SK-MEL-5 (cell line): ENCODE measurements at regions not wholly inside any gene's neighbourhood (a gene's known extent, or its start where the extent isn't known, plus 50 kb on each side); places are given as distances from the start of the nearest gene placed in this dataset.

Experiments
- DNase-seq: peaks from one replicate; pipeline ENCODE4 v3.0.0-alpha.2; 2016; ENCODE audit warnings: low read depth, low spot score
- in situ Hi-C: cut with HindIII; loops from 2 replicates; pipeline ENCODE4 v1.10.0; 2016; ENCODE audit warnings: low sequenced_read_pairs, high pct_unique_total_duplicates, low pct_unique_long_range_greater_than_20kb

DNA sequence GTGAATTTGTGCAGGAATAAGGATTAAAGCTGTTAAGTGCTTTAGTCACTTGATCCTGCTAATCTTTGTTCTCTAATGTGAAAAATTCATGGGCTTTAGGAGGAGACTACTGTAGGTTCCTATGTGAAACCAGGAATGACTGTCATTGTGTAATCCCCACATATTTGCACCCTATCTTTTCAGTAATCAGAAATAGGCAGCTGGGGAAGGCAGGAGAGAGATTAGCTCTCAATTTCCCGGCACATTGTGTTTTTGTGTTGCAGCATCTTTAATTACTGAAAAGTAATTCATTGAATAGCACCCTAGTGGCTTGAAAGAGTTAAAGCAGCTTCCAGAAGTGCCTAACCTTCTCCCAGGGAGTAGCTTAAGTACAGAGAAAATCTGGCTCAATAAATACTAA, 282.9 kb downstream of the OLFM4 start:
- in situ Hi-C loops, result no loop called here
- no peak for DNase-seq

DNA sequence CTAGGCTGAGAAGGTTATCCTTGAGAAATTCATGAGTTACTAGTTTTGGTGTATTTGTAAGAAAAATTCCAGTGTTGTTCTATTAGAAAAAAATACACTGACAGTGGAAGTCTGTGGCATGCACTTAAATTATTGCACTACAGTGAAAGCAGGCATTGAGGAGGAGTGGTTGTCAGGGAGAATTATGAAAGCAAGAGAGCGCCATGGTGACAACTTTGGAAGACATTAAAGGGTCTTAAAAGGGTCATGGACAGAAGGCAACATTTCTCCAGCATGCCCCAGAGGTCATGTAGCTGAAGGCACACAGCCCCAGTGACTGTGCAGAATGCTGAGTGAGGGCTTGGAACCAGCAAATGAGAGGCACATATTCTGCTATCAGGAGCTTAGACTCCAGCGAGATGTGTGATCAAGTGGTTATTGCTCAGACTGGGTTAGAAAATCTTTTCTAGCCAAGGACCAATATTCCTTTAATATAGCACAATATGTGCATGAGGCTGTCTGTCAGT, 292.7 kb downstream of the OLFM4 start:
- no peak for DNase-seq
- in situ Hi-C loops, result no loop called here

DNA sequence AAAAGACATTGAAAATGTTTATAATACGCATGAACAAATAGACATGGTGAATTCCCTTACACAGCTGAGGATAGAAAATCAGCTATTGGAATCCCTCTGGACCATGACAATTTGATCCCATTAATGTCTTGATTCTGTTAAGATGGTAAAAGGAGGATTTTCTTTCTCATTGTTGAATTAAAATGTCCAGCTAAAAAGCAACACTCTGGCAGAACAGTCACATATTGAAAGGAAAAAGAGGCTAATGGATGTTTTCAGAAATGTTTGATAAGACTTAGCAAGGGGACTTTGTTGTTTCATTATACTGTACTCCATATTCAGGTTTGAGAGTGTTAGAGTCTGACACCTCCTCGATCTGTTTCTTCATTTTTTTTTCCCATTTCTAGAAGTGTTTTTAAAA, 296.0 kb downstream of the OLFM4 start:
- DNase-seq, result no peak
- in situ Hi-C loops, result no loop called here

GRCh38 chr13:53326716-53327115, 298.1 kb downstream of the OLFM4 start:
- no peak for DNase-seq
- in situ Hi-C loops, result no loop called here

- no peak for DNase-seq
- in situ Hi-C loops, result no loop called here
These were observed 299.2 kb downstream of the OLFM4 start for GRCh38 chr13:53327680-53328315.

GRCh38 chr13:53336441-53337160, 308.0 kb downstream of the OLFM4 start:
- in situ Hi-C loops, result no loop called here
- no peak for DNase-seq

DNA sequence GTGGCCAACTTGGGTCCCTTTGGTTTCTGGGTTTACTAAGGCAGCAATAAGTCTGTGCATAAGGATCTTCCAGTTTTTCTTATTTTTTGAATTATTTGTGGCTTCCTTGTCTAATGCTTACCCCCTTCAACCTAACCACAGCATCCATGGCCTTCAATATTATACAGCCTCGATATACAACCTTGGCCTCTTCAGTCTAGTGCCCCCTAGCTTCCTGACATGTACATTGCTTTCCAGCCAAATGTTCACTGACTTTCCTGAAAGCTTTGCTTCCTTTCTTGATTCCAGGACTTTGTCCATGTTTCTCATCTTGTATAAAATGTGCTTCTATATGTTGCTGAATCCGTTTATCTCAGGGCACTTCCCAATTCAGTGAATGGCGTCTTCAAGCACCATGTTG, 310.1 kb downstream of the OLFM4 start:
- no peak for DNase-seq
- in situ Hi-C loops, result no loop called here

DNA sequence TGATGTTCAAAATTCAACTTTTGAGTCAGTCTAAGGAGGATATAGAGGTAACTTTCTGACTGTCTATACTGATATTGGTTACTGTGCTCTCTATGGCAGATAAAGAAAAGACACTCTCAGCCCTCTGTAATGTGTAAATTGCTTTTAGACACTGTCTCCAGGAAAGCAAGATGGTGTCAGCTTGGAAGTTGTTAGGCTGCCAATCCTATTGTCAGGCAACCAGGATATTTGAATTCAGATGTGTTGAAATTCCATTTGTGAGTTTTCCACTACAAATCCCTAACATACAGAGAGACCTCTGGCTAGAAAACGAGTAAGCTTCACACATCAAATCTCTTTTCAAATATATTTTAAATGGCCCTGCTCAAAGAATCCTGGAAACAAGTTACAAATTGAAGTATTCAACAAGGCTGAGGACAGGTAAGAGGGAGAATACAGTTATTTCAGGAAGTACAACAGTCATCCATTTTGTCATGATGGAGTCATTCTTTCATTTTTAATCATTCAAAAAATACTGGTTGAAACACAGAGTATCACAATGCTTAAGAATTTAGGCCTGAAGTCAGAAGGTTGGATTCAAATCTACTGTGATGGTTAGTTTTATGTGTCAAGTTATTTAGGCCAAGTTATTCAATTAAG, 312.0 kb downstream of the OLFM4 start:
- DNase-seq, result no peak
- in situ Hi-C loops, result no loop called here

- in situ Hi-C loops, result no loop called here
These were observed 312.5 kb downstream of the OLFM4 start for GRCh38 chr13:53341144-53341510.

DNA sequence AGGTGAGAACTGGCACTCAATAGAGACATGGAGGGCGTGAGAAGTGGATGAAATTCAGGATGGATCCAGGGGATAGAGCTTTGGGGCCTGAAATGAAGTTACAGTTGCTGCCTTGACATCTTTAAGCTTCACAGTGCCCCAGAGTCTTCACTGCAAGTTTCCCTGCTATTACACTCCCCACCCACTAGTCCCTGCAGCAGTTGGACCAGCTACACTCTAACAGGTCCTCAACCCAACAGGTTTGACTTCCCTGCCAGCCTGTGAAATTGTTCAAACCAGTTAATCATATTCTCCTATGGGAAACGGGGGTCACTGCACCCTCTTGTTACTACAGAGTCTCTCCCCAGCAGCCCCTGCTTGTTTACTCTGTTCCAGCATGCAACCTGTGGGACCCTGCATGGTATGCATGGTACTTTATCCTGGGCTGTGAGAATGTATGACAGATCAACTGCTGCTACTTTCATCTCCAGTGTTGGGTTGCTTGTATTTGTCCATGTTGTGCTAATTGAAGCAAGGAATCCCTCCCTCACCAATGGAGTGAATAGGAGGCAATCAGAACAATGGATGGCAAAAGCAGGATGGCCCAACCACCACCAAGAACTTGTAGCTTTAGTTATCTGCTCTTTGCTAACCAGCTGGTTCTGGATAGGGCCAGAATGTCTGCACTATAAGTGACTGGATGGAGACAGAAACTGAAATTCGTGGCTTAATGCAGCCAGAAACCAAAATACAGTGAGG, 314.2 kb downstream of the OLFM4 start:
- in situ Hi-C loops, result no loop called here
- no peak for DNase-seq

More at GRCh38 chr13:53341144-53341510, 312.5 kb downstream of the OLFM4 start:
- no peak for DNase-seq

GRCh38 chr13:53343361-53343744, 314.7 kb downstream of the OLFM4 start:
- in situ Hi-C loops, result no loop called here
- DNase-seq, result no peak

- in situ Hi-C loops, result no loop called here
These were observed 322.4 kb downstream of the OLFM4 start for GRCh38 chr13:53351021-53351420.

DNA sequence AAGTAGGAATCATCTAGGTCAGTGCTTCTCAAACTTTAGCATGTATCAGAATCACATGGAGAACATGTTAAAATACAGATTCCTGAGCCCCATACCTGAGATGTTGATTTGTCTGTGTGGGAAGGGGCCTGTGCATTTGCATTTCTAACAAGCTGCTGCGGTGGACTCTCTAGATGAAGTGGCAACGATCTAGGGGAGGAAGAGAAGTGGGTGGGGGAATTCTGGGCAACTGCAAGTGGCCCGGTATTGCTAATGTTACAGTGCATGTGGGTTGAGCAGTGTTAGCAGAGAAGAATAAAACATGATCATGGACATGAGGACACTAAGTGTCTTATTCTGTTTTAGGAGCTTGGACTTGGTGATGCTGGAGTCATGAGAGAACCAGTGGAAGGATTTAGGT, 329.0 kb downstream of the OLFM4 start:
- DNase-seq, result no peak
- in situ Hi-C loops, result no loop called here

More at GRCh38 chr13:53351021-53351420, 322.4 kb downstream of the OLFM4 start:
- DNase-seq, result no peak

- no peak for DNase-seq
- in situ Hi-C loops, result no loop called here
These were observed 340.3 kb downstream of the OLFM4 start for GRCh38 chr13:53368948-53369347.

- DNase-seq, result no peak
- in situ Hi-C loops, result no loop called here
These were observed 350.9 kb downstream of the OLFM4 start for GRCh38 chr13:53379485-53379884.

GRCh38 chr13:53382008-53382407, 353.4 kb downstream of the OLFM4 start:
- in situ Hi-C loops, result no loop called here
- no peak for DNase-seq

GRCh38 chr13:53398051-53398450, 369.4 kb downstream of the OLFM4 start:
- DNase-seq, result no peak
- in situ Hi-C loops, result no loop called here

GRCh38 chr13:53405616-53406015, 377.0 kb downstream of the OLFM4 start:
- in situ Hi-C loops, result no loop called here
- peak; percentile 74 for DNase-seq
